Liver (tissue), 3 donors: ENCODE measurements at regions not wholly inside any gene's neighbourhood (a gene's known extent, or its start where the extent isn't known, plus 50 kb on each side); places are given as distances from the start of the nearest gene placed in this dataset.

ENCODE experiments used
- ATF3 ChIP-seq: IDR thresholded peaks from 2 replicates; pipeline ENCODE4 v1.6.1; 2016; ENCODE audit warnings: antibody characterized with exemption
- CTCF ChIP-seq: fragments of 150-350 bp; IDR thresholded peaks from 2 replicates; pipeline ENCODE4 v1.5.1; 2017; ENCODE audit warnings: improper control_type of control experiment, low read depth, low read length; ENCODE audit not compliant: missing input control
- EGR1 ChIP-seq, 2 donors: IDR thresholded peaks; 2 replicates each; pipeline ENCODE4 v1.6.1; 2016 to 2018; ENCODE audit warnings: antibody characterized with exemption in 2 of 2, low read depth in 2 of 2
- FOXA1 ChIP-seq: IDR thresholded peaks from 2 replicates; pipeline ENCODE4 v1.6.1; 2016; ENCODE audit warnings: antibody characterized with exemption
- GABPA ChIP-seq, 2 donors: IDR thresholded peaks in 1 of 2; conservative IDR thresholded peaks in 1 of 2; 2 replicates each; pipeline ENCODE4 v1.6.1; 2016; ENCODE audit warnings: antibody characterized with exemption in 2 of 2, mild to moderate bottlenecking in 1 of 2, moderate library complexity in 1 of 2
- JUND ChIP-seq, 2 donors: IDR thresholded peaks; 2 replicates each; pipeline ENCODE4 v1.6.1; 2016; ENCODE audit warnings: antibody characterized with exemption in 2 of 2
- MAX ChIP-seq: IDR thresholded peaks from 2 replicates; pipeline ENCODE4 v1.6.1; 2016; ENCODE audit warnings: antibody characterized with exemption
- REST ChIP-seq: IDR thresholded peaks from 2 replicates; pipeline ENCODE4 v1.6.1; 2016; ENCODE audit warnings: antibody characterized with exemption, mild to moderate bottlenecking
- RXRA ChIP-seq, 2 donors: IDR thresholded peaks; 2 replicates each; pipeline ENCODE4 v1.6.1; 2017 to 2018; ENCODE audit warnings: antibody characterized with exemption in 2 of 2, mild to moderate bottlenecking in 1 of 2
- SP1 ChIP-seq: IDR thresholded peaks from 2 replicates; pipeline ENCODE4 v1.6.1; 2018; ENCODE audit warnings: antibody characterized with exemption, mild to moderate bottlenecking
- TAF1 ChIP-seq: conservative IDR thresholded peaks from 2 replicates; pipeline ENCODE4 v1.6.1; 2016; ENCODE audit warnings: antibody characterized with exemption, mild to moderate bottlenecking
- YY1 ChIP-seq: IDR thresholded peaks from 2 replicates; pipeline ENCODE4 v1.6.1; 2016; ENCODE audit warnings: antibody characterized with exemption, mild to moderate bottlenecking
- ZBTB33 ChIP-seq: IDR thresholded peaks from 2 replicates; pipeline ENCODE4 v1.6.1; 2016; ENCODE audit warnings: antibody characterized with exemption
- donor health status: healthy.
- donor health status: healthy.

GRCh38 chr22:48624401-48624800 lies 1203.3 kb downstream of the BRD1 start:
- TF ChIP-seq ZBTB33 = no peak
- no peak for TF ChIP-seq SP1
- TF ChIP-seq CTCF = no peak
- no peak for TF ChIP-seq JUND (IDR thresholded peaks at IDR 0.05)
- no peak for TF ChIP-seq GABPA (IDR thresholded peaks at IDR 0.05 in 1 of 2, conservative IDR thresholded peaks at IDR 0.05 in 1 of 2)
- TF ChIP-seq ATF3 = no peak
- no peak for TF ChIP-seq REST
- no peak for TF ChIP-seq FOXA1
- no peak for TF ChIP-seq TAF1
- TF ChIP-seq RXRA (IDR thresholded peaks at IDR 0.05) = no peak
- no peak for TF ChIP-seq EGR1 (IDR thresholded peaks at IDR 0.05; ENCODE audit: low read depth in 2 of 2)
- TF ChIP-seq YY1 = no peak
- TF ChIP-seq MAX = no peak
